K562 (cell line): ENCODE measurements at regions not wholly inside any gene's neighbourhood (a gene's known extent, or its start where the extent isn't known, plus 50 kb on each side); places are given as distances from the start of the nearest gene placed in this dataset.

ENCODE experiments used
- ATAC-seq: fragments of 200-7000 bp; cut with Tn5 transposase; 3 replicates; pipeline ENCODE4 v1.9.1; 2020; ENCODE audit warnings: moderate library complexity
- BruUV-seq: library from RNA; stranded (reverse); fragments of 400-500 nt; replicated peaks from 2 replicates; lab custom pipeline; 2021; lab: Mats Ljungman, UMichigan
- CTCF ChIA-PET: fragments of 300-600 bp; formaldehyde crosslinking; extraction: SDS; loops from one replicate; lab custom pipeline; 2021; ENCODE audit warnings: low intra/inter-chr PET ratio; lab: Yijun Ruan, JAX
- POLR2A ChIA-PET: fragments of 300-600, 350-650 bp; sonication (Branson Sonifier 250); formaldehyde crosslinking; extraction: SDS; loops from one replicate; lab custom pipeline; 2021; ENCODE audit warnings: antibody characterized with exemption, inconsistent platforms; lab: Yijun Ruan, JAX
- DNase-seq, 4 experiments: peaks; one replicate each; pipeline versions ENCODE4 v3.0.0 to v3.0.0-alpha.2; 2011 to 2018; ENCODE audit warnings: low spot score in 3 of 4, mixed read lengths in 3 of 4; ENCODE audit errors: extremely low read depth in 1 of 4
- FAIRE-seq: peaks from 2 replicates; lab custom pipeline; 2011; peaks lifted over from hg19 to GRCh38; lab: Jason Lieb, UNC
- H2AFZ ChIP-seq: 2 replicates; pipeline ENCODE4 v1.6.0; 2011; ENCODE audit warnings: low read depth, low read length, control low read depth, inconsistent platforms
- H3K27ac ChIP-seq: fragments of 200-600 bp; 3 replicates; pipeline ENCODE4 v1.8.0; 2011; ENCODE audit warnings: low read depth, mild to moderate bottlenecking, control low read depth, inconsistent platforms, low read length, moderate library complexity, mixed read lengths; ENCODE audit errors: extremely low read depth
- H3K27me3 ChIP-seq, 2 experiments: fragments of 300-600 bp in 1 of 2; 2 replicates in 1 of 2; 3 replicates in 1 of 2; pipeline versions ENCODE4 v1.6.0 to v1.8.0; 2011; ENCODE audit warnings: inconsistent platforms in 2 of 2, low read length in 2 of 2, mild to moderate bottlenecking in 1 of 2, mixed read lengths in 1 of 2, moderate library complexity in 1 of 2; ENCODE audit not compliant: control insufficient read depth in 2 of 2, insufficient read depth in 2 of 2
- H3K36me3 ChIP-seq: fragments of 300-600 bp; 3 replicates; pipeline ENCODE4 v1.8.0; 2011; ENCODE audit warnings: mild to moderate bottlenecking, low read length, inconsistent platforms; ENCODE audit not compliant: control insufficient read depth, insufficient read depth
- H3K4me1 ChIP-seq, 2 experiments: fragments of 200-600 bp in 1 of 2; replicated peaks in 1 of 2; 2 replicates in 1 of 2; 3 replicates in 1 of 2; pipeline versions ENCODE4 v1.5.1 to v1.8.0; 2011; ENCODE audit warnings: inconsistent platforms in 2 of 2, low read length in 2 of 2, mild to moderate bottlenecking in 1 of 2, mixed read lengths in 1 of 2, moderate library complexity in 1 of 2; ENCODE audit not compliant: control insufficient read depth in 2 of 2, insufficient read depth in 2 of 2
- H3K4me2 ChIP-seq: 2 replicates; pipeline ENCODE4 v1.6.1; 2011; ENCODE audit warnings: low read length, control low read depth, inconsistent platforms, mixed read lengths; ENCODE audit not compliant: insufficient read depth
- H3K4me3 ChIP-seq: fragments of 200-600 bp; sonication (generic), shearing (Covaris generic); 2 replicates; pipeline ENCODE4 v1.5.1; 2016; ENCODE audit warnings: control low read depth, inconsistent platforms
- H3K79me2 ChIP-seq: fragments of 200-600 bp; 3 replicates; pipeline ENCODE4 v1.8.0; 2011; ENCODE audit warnings: low read length, inconsistent platforms; ENCODE audit not compliant: control insufficient read depth, insufficient read depth
- H3K9ac ChIP-seq, 2 experiments: 2 replicates each; pipeline versions ENCODE4 v1.6.0 to v1.6.1; 2011; ENCODE audit warnings: low read depth in 2 of 2, low read length in 2 of 2, control low read depth in 1 of 2, inconsistent platforms in 1 of 2, mild to moderate bottlenecking in 1 of 2, mixed read lengths in 1 of 2; ENCODE audit not compliant: insufficient read depth in 1 of 2
- H3K9me1 ChIP-seq: one replicate; pipeline ENCODE4 v1.6.0; 2011; ENCODE audit warnings: inconsistent platforms, mild to moderate bottlenecking, low read length, moderate library complexity; ENCODE audit not compliant: control insufficient read depth, insufficient read depth
- H3K9me3 ChIP-seq: replicated peaks from 2 replicates; pipeline ENCODE4 v1.5.1; 2011; ENCODE audit warnings: low read depth, low read length, inconsistent platforms; ENCODE audit not compliant: control insufficient read depth, insufficient read depth
- H4K20me1 ChIP-seq: replicated peaks from 2 replicates; pipeline ENCODE4 v1.6.1; 2011; ENCODE audit warnings: low read length, inconsistent platforms, mixed read lengths; ENCODE audit not compliant: control insufficient read depth, insufficient read depth
- CCAR2 ChIP-seq: fragments of 200-400 bp; formaldehyde crosslinking; IDR thresholded peaks from 2 replicates; pipeline ENCODE4 v1.6.1; 2017; ENCODE audit warnings: mild to moderate bottlenecking, low read depth, low read length
- MCM2 ChIP-seq: fragments of 450-650 bp; IDR thresholded peaks from 2 replicates; pipeline ENCODE4 v1.6.1; 2017; ENCODE audit warnings: low read depth, mild to moderate bottlenecking
- MYBL2 ChIP-seq, 2 experiments: fragments of 450-650 bp in 1 of 2; sonication (generic) in 1 of 2; formaldehyde crosslinking in 1 of 2; IDR thresholded peaks; 2 replicates each; pipeline versions ENCODE4 v1.6.1 to v1.8.1; 2017 to 2022; ENCODE audit warnings: borderline replicate concordance in 1 of 2, inconsistent platforms in 1 of 2, low read depth in 1 of 2, mild to moderate bottlenecking in 1 of 2, missing genetic modification reagents in 1 of 2, moderate library complexity in 1 of 2
- PRPF4 ChIP-seq: fragments of 200-400 bp; formaldehyde crosslinking; IDR thresholded peaks from one replicate; pipeline ENCODE4 v1.6.1; 2017; ENCODE audit warnings: low read length, low read depth, mild to moderate bottlenecking; ENCODE audit not compliant: insufficient read depth, poor library complexity, severe bottlenecking
- RBM25 ChIP-seq: fragments of 200-400 bp; formaldehyde crosslinking; IDR thresholded peaks from 2 replicates; pipeline ENCODE4 v1.6.1; 2018; ENCODE audit warnings: low read length, low read depth, moderate library complexity; ENCODE audit not compliant: severe bottlenecking
- SETDB1 ChIP-seq: IDR thresholded peaks from one replicate; pipeline ENCODE4 v1.6.1; 2012; ENCODE audit warnings: low read length, control low read depth, inconsistent platforms
- TARDBP ChIP-seq: fragments of 450-650 bp; IDR thresholded peaks from 2 replicates; pipeline ENCODE4 v1.6.1; 2016
- WGBS: fragments of 100-300 bp; shearing (Covaris generic); methylation state at CpG from one replicate; pipeline ENCODE4 v1.1.6; 2016; ENCODE audit warnings: low coverage, mixed read lengths; ENCODE audit not compliant: insufficient coverage; ENCODE audit errors: missing lambda C conversion rate; 5-methylcytosine and 5-hydroxymethylcytosine counted together
- in situ Hi-C: fragments of 300-500 bp; cut with MboI; formaldehyde crosslinking; loops from 4 replicates; pipeline ENCODE4 v1.15.0; 2018; ENCODE audit warnings: inconsistent platforms, mixed read lengths
- intact Hi-C: fragments of 100-400 bp; cut with micrococcal nuclease; formaldehyde crosslinking; loops from 2 replicates; pipeline ENCODE4 v1.14.2; 2022
- TF ChIP-seq, protein P1 (sequence below): fragments of 250-450 bp; sonication (Bioruptor Pico); IDR thresholded peaks from 2 replicates; pipeline ENCODE4 v1.4.0; 2020
- TF ChIP-seq, protein P2 (sequence below), 2 experiments: fragments of 450-650 bp in 1 of 2; IDR thresholded peaks; 2 replicates each; pipeline ENCODE4 v1.6.1; 2011 to 2017; ENCODE audit warnings: low read depth in 2 of 2, antibody characterized with exemption in 1 of 2, borderline replicate concordance in 1 of 2, low read length in 1 of 2, mild to moderate bottlenecking in 1 of 2, mixed read lengths in 1 of 2; ENCODE audit not compliant: control insufficient read depth in 1 of 2

DNA sequence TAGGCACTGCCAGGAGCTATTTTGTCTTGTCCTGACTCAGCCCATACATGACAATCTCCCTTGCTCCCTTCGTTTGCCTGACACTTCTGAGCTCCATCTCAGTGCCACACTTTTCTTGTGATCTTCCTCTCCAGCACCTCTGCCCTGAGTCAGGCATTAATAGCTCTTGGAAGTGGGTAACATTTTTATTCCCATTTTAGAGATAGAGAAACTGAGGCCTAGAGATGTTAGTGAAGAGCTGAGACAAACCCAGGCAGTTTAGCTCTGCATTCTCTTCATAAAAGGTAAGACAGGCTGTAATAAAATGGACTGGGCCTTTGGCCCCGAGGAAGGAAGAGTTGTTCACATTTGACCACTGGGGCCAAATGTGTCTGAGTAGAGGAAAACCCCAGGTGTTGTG, 167.4 kb downstream of the DHX35 start:
- TF ChIP-seq SETDB1 (no peak), RBM25 (peak; percentile 79), MCM2 (no peak), MYBL2 (IDR thresholded peaks at IDR 0.05; ENCODE audit: low read depth) (no peak), MYBL2 (CRISPR knock-in tag; IDR thresholded peaks at IDR 0.05; ENCODE audit: borderline replicate concordance) (no peak), CCAR2 (no peak), TARDBP (no peak), PRPF4 (no peak)
- TF ChIP-seq, protein P1, sequence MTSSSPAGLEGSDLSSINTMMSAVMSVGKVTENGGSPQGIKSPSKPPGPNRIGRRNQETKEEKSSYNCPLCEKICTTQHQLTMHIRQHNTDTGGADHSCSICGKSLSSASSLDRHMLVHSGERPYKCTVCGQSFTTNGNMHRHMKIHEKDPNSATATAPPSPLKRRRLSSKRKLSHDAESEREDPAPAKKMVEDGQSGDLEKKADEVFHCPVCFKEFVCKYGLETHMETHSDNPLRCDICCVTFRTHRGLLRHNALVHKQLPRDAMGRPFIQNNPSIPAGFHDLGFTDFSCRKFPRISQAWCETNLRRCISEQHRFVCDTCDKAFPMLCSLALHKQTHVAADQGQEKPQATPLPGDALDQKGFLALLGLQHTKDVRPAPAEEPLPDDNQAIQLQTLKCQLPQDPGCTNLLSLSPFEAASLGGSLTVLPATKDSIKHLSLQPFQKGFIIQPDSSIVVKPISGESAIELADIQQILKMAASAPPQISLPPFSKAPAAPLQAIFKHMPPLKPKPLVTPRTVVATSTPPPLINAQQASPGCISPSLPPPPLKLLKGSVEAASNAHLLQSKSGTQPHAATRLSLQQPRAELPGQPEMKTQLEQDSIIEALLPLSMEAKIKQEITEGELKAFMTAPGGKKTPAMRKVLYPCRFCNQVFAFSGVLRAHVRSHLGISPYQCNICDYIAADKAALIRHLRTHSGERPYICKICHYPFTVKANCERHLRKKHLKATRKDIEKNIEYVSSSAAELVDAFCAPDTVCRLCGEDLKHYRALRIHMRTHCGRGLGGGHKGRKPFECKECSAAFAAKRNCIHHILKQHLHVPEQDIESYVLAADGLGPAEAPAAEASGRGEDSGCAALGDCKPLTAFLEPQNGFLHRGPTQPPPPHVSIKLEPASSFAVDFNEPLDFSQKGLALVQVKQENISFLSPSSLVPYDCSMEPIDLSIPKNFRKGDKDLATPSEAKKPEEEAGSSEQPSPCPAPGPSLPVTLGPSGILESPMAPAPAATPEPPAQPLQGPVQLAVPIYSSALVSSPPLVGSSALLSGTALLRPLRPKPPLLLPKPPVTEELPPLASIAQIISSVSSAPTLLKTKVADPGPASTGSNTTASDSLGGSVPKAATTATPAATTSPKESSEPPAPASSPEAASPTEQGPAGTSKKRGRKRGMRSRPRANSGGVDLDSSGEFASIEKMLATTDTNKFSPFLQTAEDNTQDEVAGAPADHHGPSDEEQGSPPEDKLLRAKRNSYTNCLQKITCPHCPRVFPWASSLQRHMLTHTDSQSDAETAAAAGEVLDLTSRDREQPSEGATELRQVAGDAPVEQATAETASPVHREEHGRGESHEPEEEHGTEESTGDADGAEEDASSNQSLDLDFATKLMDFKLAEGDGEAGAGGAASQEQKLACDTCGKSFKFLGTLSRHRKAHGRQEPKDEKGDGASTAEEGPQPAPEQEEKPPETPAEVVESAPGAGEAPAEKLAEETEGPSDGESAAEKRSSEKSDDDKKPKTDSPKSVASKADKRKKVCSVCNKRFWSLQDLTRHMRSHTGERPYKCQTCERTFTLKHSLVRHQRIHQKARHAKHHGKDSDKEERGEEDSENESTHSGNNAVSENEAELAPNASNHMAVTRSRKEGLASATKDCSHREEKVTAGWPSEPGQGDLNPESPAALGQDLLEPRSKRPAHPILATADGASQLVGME (CRISPR knock-in tag) = no peak
- TF ChIP-seq, protein P2, sequence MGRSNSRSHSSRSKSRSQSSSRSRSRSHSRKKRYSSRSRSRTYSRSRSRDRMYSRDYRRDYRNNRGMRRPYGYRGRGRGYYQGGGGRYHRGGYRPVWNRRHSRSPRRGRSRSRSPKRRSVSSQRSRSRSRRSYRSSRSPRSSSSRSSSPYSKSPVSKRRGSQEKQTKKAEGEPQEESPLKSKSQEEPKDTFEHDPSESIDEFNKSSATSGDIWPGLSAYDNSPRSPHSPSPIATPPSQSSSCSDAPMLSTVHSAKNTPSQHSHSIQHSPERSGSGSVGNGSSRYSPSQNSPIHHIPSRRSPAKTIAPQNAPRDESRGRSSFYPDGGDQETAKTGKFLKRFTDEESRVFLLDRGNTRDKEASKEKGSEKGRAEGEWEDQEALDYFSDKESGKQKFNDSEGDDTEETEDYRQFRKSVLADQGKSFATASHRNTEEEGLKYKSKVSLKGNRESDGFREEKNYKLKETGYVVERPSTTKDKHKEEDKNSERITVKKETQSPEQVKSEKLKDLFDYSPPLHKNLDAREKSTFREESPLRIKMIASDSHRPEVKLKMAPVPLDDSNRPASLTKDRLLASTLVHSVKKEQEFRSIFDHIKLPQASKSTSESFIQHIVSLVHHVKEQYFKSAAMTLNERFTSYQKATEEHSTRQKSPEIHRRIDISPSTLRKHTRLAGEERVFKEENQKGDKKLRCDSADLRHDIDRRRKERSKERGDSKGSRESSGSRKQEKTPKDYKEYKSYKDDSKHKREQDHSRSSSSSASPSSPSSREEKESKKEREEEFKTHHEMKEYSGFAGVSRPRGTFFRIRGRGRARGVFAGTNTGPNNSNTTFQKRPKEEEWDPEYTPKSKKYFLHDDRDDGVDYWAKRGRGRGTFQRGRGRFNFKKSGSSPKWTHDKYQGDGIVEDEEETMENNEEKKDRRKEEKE (IDR thresholded peaks at IDR 0.05; ENCODE audit: borderline replicate concordance in 1 of 2, control insufficient read depth in 1 of 2, low read depth in 2 of 2, low read length in 1 of 2) = no peak
- TF ChIP-seq, all 486 proteins: peak for 1
- H3K4me1 ChIP-seq = no peaks in the 10 kb centered on the region
- in situ Hi-C loops (no loop called here), intact Hi-C loops (no loop called here)
- no peaks in the 10 kb centered on the region for H3K36me3 ChIP-seq
- ATAC-seq (no peak), FAIRE-seq (no peak), DNase-seq (no peak)
- H3K4me3 ChIP-seq = no peak overlapping the region
- no peak overlapping the region for H3K9ac ChIP-seq
- H4K20me1 ChIP-seq = no peaks in the 10 kb centered on the region; the same call in 1 of the 2 replicates
- H3K27me3 ChIP-seq = no peaks in the 10 kb centered on the region; a peak in 1 of 5 replicates
- POLR2A ChIA-PET = no interaction called here
- no TSS peak for BruUV-seq
- H3K9me3 ChIP-seq = no peaks in the 10 kb centered on the region
- no peak overlapping the region for H3K27ac ChIP-seq
- H3K9me1 ChIP-seq = no peaks in the 10 kb centered on the region
- no peak overlapping the region for H3K4me2 ChIP-seq
- no peak overlapping the region for H2AFZ ChIP-seq
- CTCF ChIA-PET = no interaction called here
- 5% methylated on average over 2 of the region's 2 CpGs for WGBS
- H3K79me2 ChIP-seq = no peaks in the 10 kb centered on the region
